HUES64 (cell line): ENCODE measurements at regions not wholly inside any gene's neighbourhood (a gene's known extent, or its start where the extent isn't known, plus 50 kb on each side); places are given as distances from the start of the nearest gene placed in this dataset.
A peak's percentile ranks its signal among the peaks of the same experiment; 100 is the strongest.

Source experiments
- H3K27ac ChIP-seq: 2 replicates; pipeline ENCODE4 v1.7.0; 2013; ENCODE audit warnings: low read depth, low read length, inconsistent platforms
- H3K27me3 ChIP-seq: 2 replicates; pipeline ENCODE4 v1.6.1; 2013; ENCODE audit warnings: mild to moderate bottlenecking, low read length; ENCODE audit not compliant: insufficient read depth
- H3K36me3 ChIP-seq: 2 replicates; pipeline ENCODE4 v1.6.1; 2013; ENCODE audit warnings: mild to moderate bottlenecking, low read length; ENCODE audit not compliant: insufficient read depth
- H3K4me1 ChIP-seq: 2 replicates; pipeline ENCODE4 v1.6.1; 2013; ENCODE audit warnings: mild to moderate bottlenecking, low read length, moderate library complexity; ENCODE audit not compliant: insufficient read depth
- H3K4me3 ChIP-seq: 2 replicates; pipeline ENCODE4 v1.5.1; 2013; ENCODE audit warnings: mild to moderate bottlenecking, low read length, moderate library complexity
- H3K9ac ChIP-seq: 2 replicates; pipeline ENCODE4 v1.6.1; 2013; ENCODE audit warnings: mild to moderate bottlenecking, low read depth, low read length
- H3K9me3 ChIP-seq: 2 replicates; pipeline ENCODE4 v1.6.1; 2013; ENCODE audit warnings: low read depth, low read length; ENCODE audit not compliant: insufficient read depth
- WGBS: fragments of 150-250, 120-280 bp; methylation state at CpG from one replicate; pipeline ENCODE4 v1.1.7; 2013; ENCODE audit warnings: missing lambda C conversion rate; 5-methylcytosine and 5-hydroxymethylcytosine counted together

DNA sequence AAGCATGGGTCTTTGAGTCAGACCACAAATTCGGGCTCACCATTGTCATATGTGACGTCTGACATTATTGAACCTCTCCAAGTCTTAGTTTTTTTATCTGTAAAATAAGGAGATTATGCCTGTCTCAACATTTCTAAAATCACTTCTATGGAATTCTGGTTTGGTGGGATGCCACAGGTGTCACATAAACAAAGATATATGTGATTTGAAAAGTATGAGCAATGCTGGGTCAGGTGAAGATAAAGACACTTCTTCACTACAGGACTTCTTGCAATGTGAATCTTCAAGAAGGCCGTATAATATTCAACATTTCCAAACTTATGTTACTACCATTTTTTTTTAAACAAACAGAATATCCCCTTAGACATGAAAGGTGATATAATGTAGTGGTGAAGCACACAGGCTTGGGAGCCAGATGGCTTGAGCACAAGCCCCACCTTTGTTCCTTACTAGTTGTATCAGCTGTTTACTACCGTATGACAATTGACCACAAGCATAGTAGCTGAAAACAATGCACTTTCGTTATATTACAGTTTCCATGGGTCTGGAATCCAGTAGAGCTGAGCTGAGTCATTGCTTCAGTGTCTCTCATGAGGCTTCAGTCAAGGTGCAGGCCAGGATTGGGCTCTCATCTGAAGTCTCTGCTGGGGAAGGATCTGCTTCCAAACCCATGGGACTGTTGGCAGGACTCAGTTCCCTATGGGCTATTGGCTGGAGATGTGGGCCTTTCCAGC, 87.7 kb downstream of the UTP18 start:
- no peak overlapping the region for H3K4me3 ChIP-seq
- H3K27me3 ChIP-seq = no peaks in the 10 kb centered on the region
- no peak overlapping the region for H3K9ac ChIP-seq
- no peaks in the 10 kb centered on the region for H3K4me1 ChIP-seq
- H3K27ac ChIP-seq = no peak overlapping the region
- 98% methylated on average over 3 of the region's 5 CpGs for WGBS
- no peaks in the 10 kb centered on the region for H3K36me3 ChIP-seq
- H3K9me3 ChIP-seq = no peaks in the 10 kb centered on the region

DNA sequence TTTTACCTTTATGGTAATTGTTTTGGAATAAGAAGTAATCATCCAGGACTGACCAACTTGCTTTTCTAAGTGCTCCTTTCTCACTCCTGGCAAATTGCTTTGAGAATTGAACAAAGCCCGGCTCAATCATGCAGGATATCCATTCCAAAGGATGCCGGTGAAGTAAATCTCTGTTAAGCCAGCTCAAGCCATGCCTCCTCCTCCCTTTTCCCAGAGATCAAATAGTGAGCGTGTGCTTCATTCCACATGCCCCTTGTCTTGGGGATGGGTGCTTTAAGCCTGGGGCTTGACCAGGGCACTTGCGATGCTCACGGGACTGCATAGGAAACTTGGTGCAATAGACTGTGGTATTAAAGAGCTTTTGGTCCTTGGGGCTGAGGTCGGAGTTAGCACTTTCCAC, 90.7 kb downstream of the UTP18 start:
- no peak overlapping the region for H3K4me3 ChIP-seq
- H3K9me3 ChIP-seq = no peaks in the 10 kb centered on the region
- no peak overlapping the region for H3K9ac ChIP-seq
- H3K27ac ChIP-seq = no peak overlapping the region
- H3K4me1 ChIP-seq = no peaks in the 10 kb centered on the region
- H3K36me3 ChIP-seq = no peaks in the 10 kb centered on the region
- no peaks in the 10 kb centered on the region for H3K27me3 ChIP-seq
- WGBS = 85% methylated on average over 6 of the region's 6 CpGs

DNA sequence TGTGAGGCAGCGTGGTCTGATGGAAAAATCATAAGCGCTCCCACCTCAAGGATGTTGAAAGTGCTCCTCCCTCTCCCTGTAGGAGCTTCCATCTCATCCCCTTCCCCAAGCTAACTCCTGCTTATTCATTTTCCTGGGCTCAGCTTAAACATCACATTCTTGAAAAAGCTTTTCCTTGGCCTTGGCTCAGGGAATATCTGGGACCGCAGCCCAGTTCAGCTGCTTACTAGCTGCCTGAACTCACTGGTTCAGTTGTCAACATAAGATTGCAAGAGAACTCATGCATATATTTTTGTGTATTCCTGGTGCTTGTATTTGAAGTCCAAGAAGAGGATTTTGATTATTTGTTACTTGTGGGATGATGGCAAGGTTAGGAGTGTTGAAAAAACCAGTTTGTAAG, 91.5 kb downstream of the UTP18 start:
- Histone ChIP-seq H3K9me3 (no peaks in the 10 kb centered on the region), H3K4me1 (no peaks in the 10 kb centered on the region), H3K9ac (no peak overlapping the region), H3K27me3 (no peaks in the 10 kb centered on the region), H3K27ac (no peak overlapping the region), H3K4me3 (no peak overlapping the region), H3K36me3 (no peaks in the 10 kb centered on the region)
- 99% methylated on average over 3 of the region's 3 CpGs for WGBS

DNA sequence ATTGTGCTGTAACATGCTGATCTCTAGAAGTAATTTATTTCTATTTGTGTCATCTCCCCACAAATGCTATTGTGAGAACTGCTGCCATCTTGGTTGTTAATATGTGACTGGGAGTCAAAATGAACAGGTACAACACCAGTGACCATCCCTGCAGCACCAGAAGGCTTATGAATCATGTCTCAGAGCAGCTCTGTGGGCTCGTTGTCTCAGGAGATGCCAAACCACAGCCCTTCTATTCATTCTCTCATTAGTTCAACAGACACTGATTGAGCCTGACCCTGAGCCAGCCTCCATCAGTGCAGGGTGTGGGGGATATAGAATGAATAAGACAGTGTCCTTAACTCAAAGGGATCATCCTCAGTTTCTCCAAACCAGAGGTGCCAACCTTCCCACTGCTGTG, 92.5 kb downstream of the UTP18 start:
- H3K9ac ChIP-seq = no peak overlapping the region
- no peaks in the 10 kb centered on the region for H3K27me3 ChIP-seq
- no peak overlapping the region for H3K4me3 ChIP-seq
- no peaks in the 10 kb centered on the region for H3K9me3 ChIP-seq
- no peaks in the 10 kb centered on the region for H3K4me1 ChIP-seq
- H3K27ac ChIP-seq = no peak overlapping the region
- 100% methylated on average over 1 of the region's 1 CpG for WGBS
- no peaks in the 10 kb centered on the region for H3K36me3 ChIP-seq

DNA sequence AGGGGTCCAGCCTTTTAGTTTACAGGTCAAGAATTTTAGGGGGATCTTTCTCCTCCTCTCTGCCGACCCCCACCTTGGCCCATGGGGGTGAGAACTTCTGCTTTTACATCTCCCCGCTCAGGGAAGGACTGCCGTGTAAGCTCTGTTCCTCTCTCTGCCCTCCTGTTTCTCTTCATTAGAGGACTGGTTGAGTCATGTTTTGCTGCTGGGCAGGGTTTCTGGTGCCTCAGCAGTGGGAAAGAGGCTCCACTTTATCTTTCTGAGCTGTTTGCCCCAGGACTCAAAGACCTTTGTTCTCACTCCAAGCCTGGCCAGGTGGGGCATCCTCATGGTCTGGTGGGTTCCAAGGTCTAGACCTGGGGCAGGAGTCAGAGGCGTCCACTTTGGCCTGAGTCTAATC, 93.0 kb downstream of the UTP18 start:
- no peak overlapping the region for H3K9ac ChIP-seq
- H3K27ac ChIP-seq = no peak overlapping the region
- H3K4me3 ChIP-seq = no peak overlapping the region
- H3K9me3 ChIP-seq = no peaks in the 10 kb centered on the region
- 94% methylated on average over 4 of the region's 4 CpGs for WGBS
- no peaks in the 10 kb centered on the region for H3K36me3 ChIP-seq
- no peaks in the 10 kb centered on the region for H3K4me1 ChIP-seq
- H3K27me3 ChIP-seq = no peaks in the 10 kb centered on the region

DNA sequence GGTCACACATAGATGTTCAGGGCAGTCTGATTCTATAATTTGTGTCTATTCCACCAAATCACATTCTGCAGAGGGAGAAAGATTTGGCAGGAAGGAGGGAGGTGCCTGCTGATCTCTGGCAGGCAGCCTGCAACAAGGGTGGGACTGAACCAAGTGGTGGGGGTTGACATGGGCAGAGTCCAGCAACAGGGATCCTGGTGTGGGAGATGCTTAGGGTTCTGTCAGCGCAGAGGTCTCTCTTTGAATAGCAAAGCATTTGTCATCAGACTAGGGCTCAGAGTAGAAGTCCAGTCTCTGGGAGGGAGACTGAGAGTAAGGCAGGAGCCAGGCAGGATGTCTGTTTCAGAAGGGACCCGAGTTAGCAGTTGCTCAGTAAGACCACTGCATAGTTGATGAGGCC, 94.6 kb downstream of the UTP18 start:
- WGBS = 86% methylated on average over 2 of the region's 2 CpGs
- H3K27me3 ChIP-seq = no peaks in the 10 kb centered on the region

DNA sequence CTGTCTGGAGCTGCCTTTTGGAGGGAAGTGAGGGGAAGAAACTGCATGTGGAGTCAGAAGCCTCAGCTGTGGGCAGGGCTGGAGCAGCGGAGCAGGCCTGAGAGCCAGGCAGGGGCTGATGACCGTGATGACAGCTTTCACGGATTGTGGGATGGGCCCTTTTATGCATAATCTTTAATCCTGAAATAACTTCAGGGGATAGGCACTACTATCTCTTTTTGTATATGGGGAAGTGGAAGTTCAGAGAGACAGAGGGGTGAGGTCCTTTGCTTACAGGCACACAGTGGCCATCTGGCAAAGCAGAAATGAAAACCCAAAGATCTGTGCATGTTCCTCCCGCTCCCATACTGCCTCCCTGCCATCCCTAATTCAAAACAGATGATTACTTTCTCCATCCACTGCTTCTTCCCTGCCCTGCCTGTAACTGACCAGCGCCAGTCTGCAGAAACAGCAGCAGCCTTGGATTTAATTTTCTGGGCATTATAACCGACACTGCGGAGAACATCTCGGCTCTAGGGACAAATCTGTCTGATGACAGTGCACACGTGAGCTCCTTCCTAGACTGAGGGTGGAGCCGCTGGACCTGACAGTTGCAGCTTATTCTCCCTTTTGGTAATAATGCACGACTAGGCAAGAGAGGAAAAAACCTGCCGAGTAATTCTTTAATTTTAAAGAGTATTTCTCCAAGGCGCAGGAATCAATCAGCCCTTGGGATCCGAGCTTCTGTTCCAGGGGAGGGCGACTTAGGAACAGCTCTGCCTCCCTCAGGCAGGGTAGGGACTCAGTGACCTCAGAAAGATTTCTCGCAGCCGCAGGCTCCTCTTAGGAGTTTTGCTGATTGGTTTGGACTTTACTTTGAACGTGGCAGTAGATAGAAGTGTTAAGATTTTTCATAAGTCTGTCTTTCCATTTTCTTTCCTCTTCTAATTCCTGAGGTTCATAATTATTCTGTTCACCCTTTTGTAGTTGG, 95.4 kb downstream of the UTP18 start:
- Histone ChIP-seq H3K9ac (no peak overlapping the region), H3K27ac (no peak overlapping the region), H3K27me3 (no peaks in the 10 kb centered on the region), H3K4me3 (no peak overlapping the region), H3K9me3 (no peaks in the 10 kb centered on the region), H3K4me1 (no peaks in the 10 kb centered on the region), H3K36me3 (no peaks in the 10 kb centered on the region)
- 84% methylated on average over 18 of the region's 18 CpGs for WGBS

More for the DNA sequence above, 94.6 kb downstream of the UTP18 start:
- Histone ChIP-seq H3K9ac (no peak overlapping the region), H3K9me3 (no peaks in the 10 kb centered on the region), H3K36me3 (no peaks in the 10 kb centered on the region), H3K4me3 (no peak overlapping the region), H3K4me1 (no peaks in the 10 kb centered on the region), H3K27ac (no peak overlapping the region)

DNA sequence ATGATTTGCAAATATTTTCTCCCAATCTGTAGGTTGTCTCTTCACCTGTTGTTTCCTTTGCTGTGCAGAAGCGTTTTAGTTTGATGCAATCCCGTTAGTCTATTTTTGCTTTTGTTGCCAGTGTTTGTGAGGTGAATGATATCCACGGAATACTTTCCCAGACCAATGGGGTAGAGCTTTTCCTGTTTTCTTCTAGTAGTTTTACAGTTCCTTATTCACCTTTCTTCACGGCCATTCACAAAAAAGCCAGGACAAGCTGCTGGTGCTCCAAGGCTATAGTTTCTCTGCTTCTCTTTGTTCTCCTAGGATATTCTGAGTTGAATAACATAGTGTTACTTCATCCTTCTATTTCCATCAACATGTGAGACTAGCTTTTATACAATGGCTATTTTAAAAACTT, 98.7 kb downstream of the UTP18 start:
- Histone ChIP-seq H3K27me3 (no peaks in the 10 kb centered on the region), H3K36me3 (no peaks in the 10 kb centered on the region), H3K4me1 (peaks cover 17% of the 10 kb centered on the region), H3K27ac (no peak overlapping the region), H3K4me3 (no peak overlapping the region), H3K9ac (no peak overlapping the region), H3K9me3 (no peaks in the 10 kb centered on the region)
- WGBS = 90% methylated on average over 4 of the region's 4 CpGs

DNA sequence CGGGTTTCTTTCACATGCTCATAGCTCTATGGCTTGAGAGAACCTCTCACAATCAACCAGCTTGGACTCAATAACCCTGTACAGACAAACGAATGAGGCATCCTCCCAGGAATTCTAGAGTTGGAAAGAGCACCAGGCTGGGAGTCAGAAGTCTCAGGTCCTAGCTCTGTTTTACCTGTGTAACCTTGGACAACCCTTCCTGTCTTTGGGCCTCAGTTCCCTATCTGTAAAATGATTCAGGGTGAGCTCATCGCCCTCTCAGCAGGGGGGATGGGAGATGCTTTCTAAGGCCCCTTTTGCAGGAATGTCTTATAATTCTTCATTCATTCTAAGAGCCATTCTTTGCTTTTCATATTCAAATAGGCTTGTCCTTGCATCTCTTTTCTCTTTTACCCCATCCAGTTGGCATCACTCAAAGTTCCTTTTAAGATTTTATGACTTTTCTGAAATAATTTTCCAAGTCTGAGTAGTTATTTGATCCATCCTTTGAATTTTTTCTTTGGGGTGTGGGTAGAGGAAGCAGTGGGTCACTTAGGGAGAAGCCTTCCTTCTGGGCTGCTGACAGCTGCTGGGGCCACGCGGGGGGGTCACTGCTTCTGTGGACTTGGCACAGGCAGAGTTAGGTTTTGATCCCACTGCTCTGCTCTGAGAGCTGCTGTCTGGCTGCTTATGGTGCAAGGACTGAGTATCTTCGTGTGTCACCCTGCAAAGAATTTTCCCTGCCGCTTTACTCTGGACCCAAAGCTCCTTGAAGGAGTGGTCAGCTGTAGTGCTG, 102.7 kb downstream of the UTP18 start:
- no peak overlapping the region for H3K9ac ChIP-seq
- no peaks in the 10 kb centered on the region; the same call in 1 of the 2 replicates for H3K9me3 ChIP-seq
- H3K27ac ChIP-seq = 0 out of 2 replicates have a peak overlapping the region, but pooled peaks have one; percentile 7
- no peaks in the 10 kb centered on the region for H3K27me3 ChIP-seq
- WGBS = 38% methylated on average over 7 of the region's 7 CpGs
- H3K4me3 ChIP-seq = no peak overlapping the region
- peaks cover 17% of the 10 kb centered on the region for H3K4me1 ChIP-seq
- no peaks in the 10 kb centered on the region for H3K36me3 ChIP-seq

DNA sequence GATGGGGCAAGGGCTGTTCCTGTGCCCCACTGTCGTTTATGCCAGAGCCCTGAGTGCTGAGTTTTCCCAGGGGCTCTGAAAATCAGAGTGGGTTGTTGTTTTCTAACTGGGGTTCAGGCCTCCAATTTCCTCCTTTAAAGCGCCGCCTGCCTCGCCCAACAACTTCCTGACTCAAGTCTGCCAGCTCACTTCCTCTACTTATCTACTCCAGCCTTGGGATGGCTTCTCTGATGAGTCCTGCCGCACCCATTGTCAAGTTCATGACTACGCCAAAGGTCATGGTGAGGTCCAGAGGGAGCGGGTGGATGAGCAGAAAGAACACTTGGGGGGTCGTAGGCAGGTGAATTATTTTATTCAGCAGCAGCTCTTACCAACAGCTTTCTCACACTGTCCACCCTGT, 104.7 kb downstream of the UTP18 start:
- Histone ChIP-seq H3K27me3 (no peaks in the 10 kb centered on the region), H3K27ac (no peak overlapping the region), H3K36me3 (no peaks in the 10 kb centered on the region), H3K9ac (no peak overlapping the region), H3K4me3 (no peak overlapping the region), H3K4me1 (peaks cover 17% of the 10 kb centered on the region), H3K9me3 (no peaks in the 10 kb centered on the region; the same call in 1 of the 2 replicates)
- 94% methylated on average over 8 of the region's 8 CpGs for WGBS

DNA sequence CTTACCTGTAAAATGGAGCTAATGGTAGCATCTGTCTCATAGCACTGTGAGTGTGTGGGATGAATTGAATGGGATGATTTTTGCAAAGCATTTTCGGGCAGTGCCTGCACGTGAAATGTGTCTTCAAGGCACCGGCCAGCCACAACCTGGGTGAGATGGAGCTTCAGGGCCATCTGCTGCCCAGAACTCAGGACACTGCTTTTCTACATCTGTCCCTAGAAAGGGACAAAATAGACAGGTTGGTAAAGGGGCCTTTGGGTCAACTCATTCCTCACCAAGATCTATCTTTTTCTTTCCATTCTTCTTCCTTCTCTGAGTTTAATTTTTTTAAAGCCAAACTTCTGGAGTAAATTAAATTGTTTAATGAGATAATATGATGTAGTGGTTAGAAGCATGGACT, 106.5 kb downstream of the UTP18 start:
- H3K4me1 ChIP-seq = peaks cover 18% of the 10 kb centered on the region
- H3K27me3 ChIP-seq = no peaks in the 10 kb centered on the region
- WGBS = 98% methylated on average over 3 of the region's 3 CpGs
- H3K9ac ChIP-seq = no peak overlapping the region
- H3K36me3 ChIP-seq = no peaks in the 10 kb centered on the region
- no peak overlapping the region for H3K4me3 ChIP-seq
- H3K9me3 ChIP-seq = no peaks in the 10 kb centered on the region; the same call in 1 of the 2 replicates
- H3K27ac ChIP-seq = no peak overlapping the region
